ENCODE measurements at regions not wholly inside any gene's neighbourhood (a gene's known extent, or its start where the extent isn't known, plus 50 kb on each side); places are given as distances from the start of the nearest gene placed in this dataset.

DNA sequence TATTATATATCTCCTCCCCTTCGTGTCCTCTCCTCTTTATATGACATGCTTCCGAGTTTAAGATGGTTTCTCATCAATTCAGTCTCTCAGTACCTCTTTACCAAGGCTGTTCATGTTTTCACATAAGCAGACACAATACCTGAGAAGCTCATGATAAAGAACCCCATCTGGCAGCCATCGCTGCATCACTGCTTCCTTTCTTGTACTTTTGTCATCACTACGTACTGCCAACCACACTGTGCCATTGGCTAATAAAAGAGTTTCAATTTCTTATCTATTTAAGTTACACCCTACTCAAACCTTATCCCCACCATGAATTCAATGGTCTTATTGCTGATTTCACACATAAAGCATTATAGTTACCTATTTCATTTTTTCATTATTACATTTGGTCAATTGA, 484.7 kb upstream of the CNTN4 start:
- no peaks in the 10 kb centered on the region for H3K36me3 Mint-ChIP-seq (ENCODE audit: low read depth)
- ChIA-PET POLR2A (no interaction called here), CTCF (no interaction called here)
- H3K27ac Mint-ChIP-seq = no peak overlapping the region
- no peaks in the 10 kb centered on the region for H3K27me3 Mint-ChIP-seq
- DNase-seq (no peak), ATAC-seq (no peak)
- intact Hi-C loops (cut with DNase I, micrococcal nuclease) = no loop called here
- no peaks in the 10 kb centered on the region for H3K4me1 Mint-ChIP-seq
- no peak overlapping the region for H3K4me3 Mint-ChIP-seq
- peaks cover 9% of the 10 kb centered on the region for H3K9me3 Mint-ChIP-seq (ENCODE audit: low read depth)

DNA sequence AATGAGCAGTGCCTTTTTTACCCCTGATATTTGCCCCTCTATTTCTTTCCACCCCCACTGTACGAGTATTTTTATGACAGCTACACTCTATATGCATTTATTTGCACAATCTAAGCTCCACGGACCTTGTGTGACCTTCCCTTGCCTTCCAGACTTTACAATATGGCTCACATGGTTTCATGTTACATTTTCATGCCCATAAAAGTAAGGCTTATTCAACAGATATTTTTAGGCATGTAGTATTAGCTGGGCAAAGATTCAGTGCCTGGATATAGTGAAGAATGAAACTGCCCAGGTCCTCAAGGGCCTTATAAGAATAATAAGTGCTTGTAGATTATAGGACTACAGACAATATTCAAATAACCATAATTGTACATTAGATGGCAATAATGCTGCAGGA, 481.9 kb upstream of the CNTN4 start:
- H3K36me3 Mint-ChIP-seq (ENCODE audit: low read depth) = no peaks in the 10 kb centered on the region
- H3K4me3 Mint-ChIP-seq = no peak overlapping the region
- no peak overlapping the region for H3K27ac Mint-ChIP-seq
- DNase-seq (no peak), ATAC-seq (no peak)
- H3K27me3 Mint-ChIP-seq = no peaks in the 10 kb centered on the region
- POLR2A ChIA-PET = no interaction called here
- H3K9me3 Mint-ChIP-seq (ENCODE audit: low read depth) = peaks cover 8% of the 10 kb centered on the region
- no peaks in the 10 kb centered on the region for H3K4me1 Mint-ChIP-seq
- intact Hi-C loops (cut with DNase I, micrococcal nuclease) = no loop called here
- CTCF ChIA-PET = interaction anchor here (0.8 kb wide), 1 partner anchor 43 kb away, joined by 3 read pairs; no protein-coding TSS in a partner anchor

DNA sequence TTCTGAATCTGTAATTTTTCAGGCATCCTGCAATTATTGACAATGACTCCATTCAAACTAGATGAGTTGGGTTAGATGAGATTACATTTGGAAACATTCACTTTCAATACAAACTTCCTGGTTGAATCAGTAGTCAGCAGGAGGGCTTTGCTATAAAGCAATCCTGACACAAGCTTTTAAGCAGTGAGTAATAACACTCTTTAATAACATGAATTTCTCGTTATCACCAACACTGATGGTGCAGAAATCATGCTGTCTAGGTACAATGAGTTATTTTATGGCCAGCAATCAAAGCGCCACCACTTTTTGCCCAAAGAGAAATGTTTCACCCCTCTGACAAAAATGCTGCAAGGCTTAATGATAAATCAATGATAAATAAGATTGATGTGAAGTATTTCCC, 474.8 kb upstream of the CNTN4 start:
- no peak for ATAC-seq
- no peak overlapping the region for H3K4me3 Mint-ChIP-seq
- DNase-seq = no peak
- peaks cover 5% of the 10 kb centered on the region for H3K9me3 Mint-ChIP-seq (ENCODE audit: low read depth)
- no peaks in the 10 kb centered on the region for H3K27me3 Mint-ChIP-seq
- no peaks in the 10 kb centered on the region for H3K4me1 Mint-ChIP-seq
- POLR2A ChIA-PET = no interaction called here
- no peak overlapping the region for H3K27ac Mint-ChIP-seq
- CTCF ChIA-PET = no interaction called here
- intact Hi-C loops (cut with DNase I, micrococcal nuclease) = no loop called here
- H3K36me3 Mint-ChIP-seq (ENCODE audit: low read depth) = no peaks in the 10 kb centered on the region

DNA sequence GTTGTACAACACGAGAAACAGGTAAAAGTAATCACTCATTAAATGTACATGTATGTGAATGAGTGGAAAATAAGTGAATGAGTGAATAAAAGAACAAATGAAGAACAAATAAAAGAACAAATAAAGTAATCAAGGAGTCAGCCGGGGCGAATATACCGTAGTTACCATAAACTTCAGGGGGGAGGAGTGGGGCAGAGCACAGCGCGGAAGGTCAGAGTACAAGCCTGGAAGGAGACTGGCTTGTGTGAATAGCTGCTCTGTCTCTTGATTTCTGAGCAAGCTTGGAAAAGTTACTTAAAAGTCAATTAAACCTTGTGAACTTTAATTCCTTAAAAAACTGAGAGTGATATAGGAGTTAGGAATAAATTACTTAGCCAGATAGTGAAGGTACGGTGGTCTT, 466.5 kb upstream of the CNTN4 start:
- Mint-ChIP-seq H3K36me3 (ENCODE audit: low read depth) (no peaks in the 10 kb centered on the region), H3K9me3 (ENCODE audit: low read depth) (peaks cover 18% of the 10 kb centered on the region), H3K4me1 (no peaks in the 10 kb centered on the region), H3K27ac (no peak overlapping the region), H3K4me3 (no peak overlapping the region), H3K27me3 (no peaks in the 10 kb centered on the region)
- ChIA-PET POLR2A (no interaction called here), CTCF (no interaction called here)
- intact Hi-C loops (cut with DNase I, micrococcal nuclease) = no loop called here
- no peak for DNase-seq
- no peak for ATAC-seq

DNA sequence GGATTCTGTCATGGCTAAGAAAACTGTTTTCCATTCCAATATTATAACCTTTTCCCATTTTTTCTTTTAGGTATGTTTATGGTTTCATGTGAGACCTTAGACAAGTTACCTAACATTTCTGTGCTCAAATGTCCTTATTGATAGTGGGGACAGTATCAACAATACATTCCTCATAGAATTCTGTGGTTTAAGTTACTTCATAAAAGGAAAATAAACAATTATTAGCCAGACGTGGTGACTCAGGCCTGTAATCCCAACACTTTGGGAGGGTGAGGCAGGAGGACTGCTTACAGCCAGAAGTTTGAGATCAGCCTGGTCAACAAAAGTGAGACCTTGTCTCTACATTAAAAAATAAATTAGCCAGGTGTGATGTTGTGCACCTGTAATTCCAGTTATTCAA, 436.8 kb upstream of the CNTN4 start:
- DNase-seq = no peak
- Mint-ChIP-seq H3K4me3 (no peak overlapping the region), H3K9me3 (ENCODE audit: low read depth) (peaks cover 5% of the 10 kb centered on the region), H3K27me3 (no peaks in the 10 kb centered on the region), H3K4me1 (no peaks in the 10 kb centered on the region), H3K36me3 (ENCODE audit: low read depth) (no peaks in the 10 kb centered on the region), H3K27ac (no peak overlapping the region)
- intact Hi-C loops (cut with DNase I, micrococcal nuclease) = no loop called here
- CTCF ChIA-PET = no interaction called here
- POLR2A ChIA-PET = no interaction called here
- no peak for ATAC-seq

DNA sequence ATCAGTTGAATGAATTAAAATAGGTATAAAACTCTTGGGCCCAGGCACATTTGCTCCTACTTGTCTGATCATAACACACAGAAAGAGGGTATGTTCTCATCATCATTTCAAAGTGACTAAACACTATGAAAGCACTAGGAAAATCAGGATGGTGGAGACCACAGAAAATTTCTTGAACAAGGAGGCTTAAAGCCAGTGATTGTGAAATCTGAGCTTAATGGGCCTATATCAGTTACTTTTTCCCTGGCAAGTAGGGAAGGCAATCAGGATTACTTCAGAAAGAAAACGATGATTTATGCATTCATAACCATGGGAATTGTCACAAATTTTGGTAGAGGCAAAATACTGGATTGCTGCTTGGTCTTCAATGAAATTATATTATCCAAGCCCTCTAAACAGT, 434.4 kb upstream of the CNTN4 start:
- no peaks in the 10 kb centered on the region for H3K4me1 Mint-ChIP-seq
- ATAC-seq (no peak), DNase-seq (no peak)
- ChIA-PET CTCF (no interaction called here), POLR2A (no interaction called here)
- no peak overlapping the region for H3K27ac Mint-ChIP-seq
- peaks cover 2% of the 10 kb centered on the region for H3K9me3 Mint-ChIP-seq (ENCODE audit: low read depth)
- no peaks in the 10 kb centered on the region for H3K36me3 Mint-ChIP-seq (ENCODE audit: low read depth)
- H3K27me3 Mint-ChIP-seq = no peaks in the 10 kb centered on the region
- intact Hi-C loops (cut with DNase I, micrococcal nuclease) = no loop called here
- H3K4me3 Mint-ChIP-seq = no peak overlapping the region

DNA sequence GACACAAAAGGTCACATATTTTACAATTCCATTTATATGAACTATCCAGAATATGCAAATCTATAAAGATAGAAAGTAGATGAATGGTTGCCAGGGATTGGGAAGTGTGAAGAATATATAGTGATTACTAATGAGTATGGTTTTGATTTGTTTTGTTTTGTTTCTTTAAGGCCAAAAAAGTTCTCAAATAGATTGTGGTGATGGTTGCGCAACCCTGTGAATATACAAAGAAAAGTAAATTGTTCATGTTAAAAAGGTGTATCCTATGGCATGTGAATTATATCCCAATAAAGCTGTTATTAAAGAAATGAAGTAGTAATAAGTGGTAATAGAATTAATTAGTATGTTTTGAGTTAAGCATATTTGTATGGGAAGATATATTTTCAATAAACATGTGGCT, 431.8 kb upstream of the CNTN4 start:
- DNase-seq (no peak), ATAC-seq (no peak)
- CTCF ChIA-PET = no interaction called here
- no peak overlapping the region for H3K4me3 Mint-ChIP-seq
- no peaks in the 10 kb centered on the region for H3K36me3 Mint-ChIP-seq (ENCODE audit: low read depth)
- intact Hi-C loops (cut with DNase I, micrococcal nuclease) = no loop called here
- POLR2A ChIA-PET = no interaction called here
- H3K4me1 Mint-ChIP-seq = no peaks in the 10 kb centered on the region
- peaks cover 4% of the 10 kb centered on the region for H3K9me3 Mint-ChIP-seq (ENCODE audit: low read depth)
- H3K27me3 Mint-ChIP-seq = no peaks in the 10 kb centered on the region
- H3K27ac Mint-ChIP-seq = no peak overlapping the region

DNA sequence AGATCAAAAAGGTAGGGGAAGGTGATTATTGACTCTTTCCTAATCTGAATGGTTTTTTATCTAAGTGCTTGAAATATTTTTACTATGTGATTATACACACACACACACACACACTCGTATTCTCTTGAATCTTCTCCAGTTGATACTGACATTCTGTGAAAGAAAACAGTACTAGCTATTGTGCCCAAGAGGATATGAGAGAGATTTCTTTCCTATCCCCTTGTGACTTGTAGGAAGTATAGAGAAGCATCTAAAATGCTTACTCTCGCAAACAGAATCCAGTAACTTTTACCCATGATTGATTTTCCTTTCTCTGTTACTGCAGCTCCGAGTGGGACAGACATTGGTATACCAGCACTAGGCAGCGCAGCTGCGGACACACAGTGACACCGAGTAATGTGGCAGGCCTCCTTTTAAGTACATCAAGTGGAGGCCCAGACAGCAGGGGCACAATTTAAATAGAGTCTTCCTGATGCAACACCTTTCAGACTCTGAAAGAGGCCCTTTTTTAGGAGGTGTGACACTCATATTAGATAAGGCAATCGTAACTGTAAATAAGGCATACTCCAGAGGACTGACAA, 421.0 kb upstream of the CNTN4 start:
- Mint-ChIP-seq H3K27me3 (no peaks in the 10 kb centered on the region), H3K4me1 (no peaks in the 10 kb centered on the region), H3K4me3 (no peak overlapping the region), H3K36me3 (ENCODE audit: low read depth) (no peaks in the 10 kb centered on the region), H3K27ac (no peak overlapping the region), H3K9me3 (ENCODE audit: low read depth) (peaks cover 4% of the 10 kb centered on the region)
- no peak for ATAC-seq
- POLR2A ChIA-PET = no interaction called here
- CTCF ChIA-PET = no interaction called here
- intact Hi-C loops (cut with DNase I, micrococcal nuclease) = no loop called here
- no peak for DNase-seq

DNA sequence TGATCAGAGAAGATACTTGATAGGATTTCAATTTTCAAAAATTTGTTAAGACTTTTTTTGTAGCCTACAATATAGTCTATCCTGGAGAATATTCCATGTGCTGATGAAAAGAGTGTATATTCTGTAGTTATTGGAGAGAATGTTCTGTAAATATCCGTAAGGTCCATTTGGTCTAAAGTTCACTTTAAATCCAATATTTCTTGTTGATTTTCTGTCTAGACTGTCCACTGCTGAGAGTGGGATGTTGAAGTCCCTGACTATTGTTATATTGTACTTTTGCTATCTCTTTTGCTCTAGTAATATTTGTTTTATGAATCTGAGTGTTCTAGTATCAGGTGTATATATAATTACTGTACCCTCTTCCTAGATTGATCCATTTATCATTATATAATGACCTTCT, 406.2 kb upstream of the CNTN4 start:
- intact Hi-C loops (cut with DNase I, micrococcal nuclease) = no loop called here
- Mint-ChIP-seq H3K9me3 (ENCODE audit: low read depth) (peaks cover 10% of the 10 kb centered on the region), H3K4me1 (no peaks in the 10 kb centered on the region), H3K27me3 (no peaks in the 10 kb centered on the region), H3K36me3 (ENCODE audit: low read depth) (no peaks in the 10 kb centered on the region), H3K27ac (no peak overlapping the region), H3K4me3 (no peak overlapping the region)
- ChIA-PET CTCF (no interaction called here), POLR2A (no interaction called here)
- no peak for DNase-seq
- no peak for ATAC-seq

DNA sequence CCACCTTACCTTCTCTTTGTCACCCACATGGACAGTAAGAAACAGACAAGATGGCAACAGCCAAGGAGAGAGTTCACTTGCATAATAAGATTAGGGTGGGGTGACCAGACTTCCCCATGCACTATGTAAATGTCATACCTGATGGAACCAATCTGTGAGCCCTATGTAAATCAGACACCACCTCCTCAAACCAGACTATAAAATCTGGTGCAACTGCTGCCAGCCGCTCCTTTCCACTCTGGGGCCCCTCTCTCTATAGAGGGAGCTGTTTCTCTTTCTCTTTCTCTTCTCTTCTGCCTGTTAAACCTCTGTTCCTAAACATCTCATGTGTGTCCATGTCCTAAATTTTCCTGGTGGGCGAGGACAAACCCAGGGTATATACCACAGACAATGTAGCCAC, 405.5 kb upstream of the CNTN4 start:
- peaks cover 10% of the 10 kb centered on the region for H3K9me3 Mint-ChIP-seq (ENCODE audit: low read depth)
- H3K4me3 Mint-ChIP-seq = no peak overlapping the region
- no peaks in the 10 kb centered on the region for H3K36me3 Mint-ChIP-seq (ENCODE audit: low read depth)
- no peaks in the 10 kb centered on the region for H3K4me1 Mint-ChIP-seq
- ChIA-PET POLR2A (no interaction called here), CTCF (no interaction called here)
- no peak for DNase-seq
- intact Hi-C loops (cut with DNase I, micrococcal nuclease) = no loop called here
- no peaks in the 10 kb centered on the region for H3K27me3 Mint-ChIP-seq
- no peak for ATAC-seq
- no peak overlapping the region for H3K27ac Mint-ChIP-seq

DNA sequence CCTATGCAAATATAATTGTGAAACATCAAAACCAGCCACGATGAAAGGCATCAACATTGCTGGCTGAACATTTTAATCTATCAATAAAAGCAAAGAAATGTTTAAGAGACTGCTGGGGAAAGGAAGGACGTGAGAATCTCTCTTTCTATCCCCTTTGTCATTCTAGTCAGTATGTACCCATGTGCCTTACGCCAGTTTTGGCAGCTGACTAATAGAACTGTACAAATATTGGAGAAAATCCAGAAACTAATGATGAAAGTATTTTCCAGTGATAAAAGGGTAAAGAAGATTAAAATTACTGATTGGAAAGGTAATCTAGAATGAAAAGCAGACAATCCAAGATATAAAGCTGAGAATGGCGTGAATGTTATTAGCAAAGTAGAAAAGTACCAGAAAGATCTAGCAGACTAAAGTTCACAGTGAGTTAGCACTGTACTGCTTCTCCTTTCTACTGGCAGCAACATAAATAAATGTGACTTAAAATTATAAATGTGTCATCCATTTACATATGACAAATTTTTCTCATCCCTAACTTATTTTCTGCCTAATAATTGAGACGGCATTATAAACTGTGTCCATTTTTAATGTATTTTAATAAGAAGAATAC, 401.9 kb upstream of the CNTN4 start:
- H3K9me3 Mint-ChIP-seq (ENCODE audit: low read depth) = peaks cover 2% of the 10 kb centered on the region
- H3K4me1 Mint-ChIP-seq = no peaks in the 10 kb centered on the region
- no peak overlapping the region for H3K4me3 Mint-ChIP-seq
- H3K27ac Mint-ChIP-seq = no peak overlapping the region
- no peak for DNase-seq
- H3K27me3 Mint-ChIP-seq = no peaks in the 10 kb centered on the region
- ChIA-PET POLR2A (no interaction called here), CTCF (no interaction called here)
- ATAC-seq = no peak
- no peaks in the 10 kb centered on the region for H3K36me3 Mint-ChIP-seq (ENCODE audit: low read depth)
- intact Hi-C loops (cut with DNase I, micrococcal nuclease) = no loop called here

DNA sequence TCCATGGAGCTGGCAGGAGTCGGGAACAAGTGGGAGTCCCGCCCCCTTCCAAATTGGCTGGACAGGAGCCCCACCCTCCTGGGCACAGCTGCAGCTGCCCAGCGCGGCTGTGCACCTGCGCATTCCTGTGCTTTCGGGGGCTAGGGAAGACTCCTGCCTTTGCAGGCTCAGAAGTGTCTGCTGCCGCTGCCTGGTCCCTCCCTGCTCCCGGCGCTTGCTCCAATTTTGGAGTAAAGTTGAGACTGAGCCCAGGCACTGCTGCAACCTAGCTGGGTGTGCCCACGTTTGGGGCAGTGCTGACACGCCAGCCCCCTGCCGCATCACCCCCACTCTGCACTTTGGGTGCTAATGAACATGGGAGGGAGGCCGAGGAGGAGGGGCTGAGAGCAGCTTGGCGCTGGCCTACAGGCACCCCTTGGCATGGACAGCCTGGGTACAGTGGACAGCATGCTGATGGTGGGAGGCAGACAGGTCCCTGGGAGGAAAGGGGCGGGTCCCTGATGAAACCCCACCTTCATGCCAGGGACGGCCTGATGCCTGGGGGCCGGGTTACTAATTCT, 399.2 kb upstream of the CNTN4 start:
- no peak for DNase-seq
- Mint-ChIP-seq H3K27ac (no peak overlapping the region), H3K27me3 (no peaks in the 10 kb centered on the region), H3K4me1 (no peaks in the 10 kb centered on the region), H3K36me3 (ENCODE audit: low read depth) (no peaks in the 10 kb centered on the region), H3K9me3 (ENCODE audit: low read depth) (no peaks in the 10 kb centered on the region), H3K4me3 (no peak overlapping the region)
- POLR2A ChIA-PET = no interaction called here
- intact Hi-C loops (cut with DNase I, micrococcal nuclease) = no loop called here
- CTCF ChIA-PET = no interaction called here
- ATAC-seq = no peak

DNA sequence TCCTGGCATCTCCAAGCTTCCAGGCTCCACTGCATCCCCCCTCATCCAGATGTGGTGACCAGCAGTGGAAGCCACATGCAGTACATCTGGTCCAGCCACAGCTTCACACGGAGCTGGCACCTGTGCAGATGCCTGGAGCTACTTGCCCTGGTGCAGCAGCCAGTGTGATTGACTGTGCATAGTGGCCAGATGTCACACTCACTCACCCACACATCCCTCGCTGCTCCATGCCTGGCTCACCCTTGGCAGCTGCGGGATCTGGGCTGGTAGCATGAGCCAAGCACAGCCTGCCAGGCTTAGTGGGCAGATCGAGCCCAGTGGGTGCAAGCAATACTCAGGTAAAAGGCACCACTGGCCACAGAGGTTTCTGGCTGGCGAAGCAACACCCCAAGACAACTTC, 398.0 kb upstream of the CNTN4 start:
- ChIA-PET POLR2A (no interaction called here), CTCF (no interaction called here)
- no peaks in the 10 kb centered on the region for H3K9me3 Mint-ChIP-seq (ENCODE audit: low read depth)
- ATAC-seq (no peak), DNase-seq (no peak)
- H3K4me1 Mint-ChIP-seq = no peaks in the 10 kb centered on the region
- intact Hi-C loops (cut with DNase I, micrococcal nuclease) = no loop called here
- H3K27ac Mint-ChIP-seq = no peak overlapping the region
- H3K4me3 Mint-ChIP-seq = no peak overlapping the region
- no peaks in the 10 kb centered on the region for H3K27me3 Mint-ChIP-seq
- H3K36me3 Mint-ChIP-seq (ENCODE audit: low read depth) = no peaks in the 10 kb centered on the region

All from activated CD4-positive, alpha-beta T cell treated with anti-CD3 and anti-CD28 coated beads for 36 hours (primary cell).